ENCODE measurements at regions not wholly inside any gene's neighbourhood (a gene's known extent, or its start where the extent isn't known, plus 50 kb on each side); places are given as distances from the start of the nearest gene placed in this dataset.

GRCh38 chr18:27240383-27240782 is 55.3 kb upstream of the CHST9 start:
- DNase-seq (ENCODE audit: low read depth, low spot score): no peak
- CTCF ChIA-PET: no interaction called here
- Histone ChIP-seq H3K27me3 (ENCODE audit: control insufficient read depth in 2 of 2, insufficient read depth in 2 of 2, low read length in 2 of 2) (no peaks in the 10 kb centered on the region), H3K4me2 (ENCODE audit: insufficient read depth, low read length) (no peak overlapping the region), H2AFZ (ENCODE audit: low read depth, low read length) (no peak overlapping the region), H3K4me3 (replicated peaks in 1 of 3; ENCODE audit: insufficient read depth in 1 of 3, low read depth in 1 of 3, low read length in 3 of 3) (no peak overlapping the region), H3K27ac (ENCODE audit: insufficient read depth, low read depth, low read length) (no peak overlapping the region), H3K9me1 (replicated peaks; ENCODE audit: control insufficient read depth, extremely low read depth, insufficient read depth, low read length) (no peaks in the 10 kb centered on the region), H3K79me2 (ENCODE audit: control insufficient read depth, insufficient read depth, low read length) (no peaks in the 10 kb centered on the region), H3K9me3 (replicated peaks; ENCODE audit: control insufficient read depth, insufficient read depth, low read length) (no peaks in the 10 kb centered on the region), H3K4me1 (ENCODE audit: control insufficient read depth, extremely low read depth, insufficient read depth, low read length) (no peaks in the 10 kb centered on the region), H4K20me1 (replicated peaks; ENCODE audit: control insufficient read depth, extremely low read depth, insufficient read depth, low read length) (no peaks in the 10 kb centered on the region), H3K9ac (replicated peaks; ENCODE audit: extremely low read depth, insufficient read depth, low read length) (no peak overlapping the region), H3K36me3 (ENCODE audit: control insufficient read depth in 2 of 2, extremely low read depth in 1 of 2, insufficient read depth in 2 of 2, low read length in 2 of 2) (no peaks in the 10 kb centered on the region)
- POLR2A ChIA-PET: no interaction called here
- intact Hi-C loops (cut with micrococcal nuclease): no loop called here
- BruUV-seq (replicated peaks): no TSS peak
- FAIRE-seq: no peak
- dilution Hi-C loops (cut with MboI; ENCODE audit: extremely low pct_ligation_motif_present, low sequenced_read_pairs): no loop called here
- no peak for TF ChIP-seq JUN (IDR thresholded peaks at IDR 0.05; ENCODE audit: borderline replicate concordance, insufficient read depth, insufficient read length, low read depth)
- no peak for TF ChIP-seq POLR2AphosphoS5 (IDR thresholded peaks at IDR 0.05; ENCODE audit: insufficient read depth, low read depth, low read length)
- no peak for TF ChIP-seq CTCF (IDR thresholded peaks at IDR 0.05; ENCODE audit: extremely low read depth in 1 of 2, insufficient read depth in 1 of 2, low read depth in 1 of 2, low read length in 2 of 2)
- TF ChIP-seq GATA2 (IDR thresholded peaks at IDR 0.05; ENCODE audit: insufficient read depth, insufficient read length, low read depth, low read length): no peak
- no peak for TF ChIP-seq MYC (IDR thresholded peaks at IDR 0.05; ENCODE audit: low read depth, low read length)
- no peak for TF ChIP-seq FOS (IDR thresholded peaks at IDR 0.05; ENCODE audit: borderline replicate concordance, insufficient read depth, low read length)
- no peak for TF ChIP-seq POLR2A (IDR thresholded peaks at IDR 0.05; ENCODE audit: low read depth, low read length)
- TF ChIP-seq MAX (IDR thresholded peaks at IDR 0.05; ENCODE audit: insufficient read depth, insufficient read length): no peak
- TF ChIP-seq EZH2 (IDR thresholded peaks at IDR 0.05; ENCODE audit: borderline replicate concordance, low read depth, low read length, severe bottlenecking): no peak
